GM18505 (cell line): ENCODE measurements at regions not wholly inside any gene's neighbourhood (a gene's known extent, or its start where the extent isn't known, plus 50 kb on each side); places are given as distances from the start of the nearest gene placed in this dataset.

Source experiments
- ATAC-seq: cut with Tn5 transposase; IDR thresholded peaks from one replicate; pipeline ENCODE4 v1.9.1; 2021; ENCODE audit not compliant: unreplicated experiment
- POLR2A ChIP-seq: IDR thresholded peaks from 4 replicates; pipeline ENCODE4 v1.6.1; 2011; ENCODE audit warnings: borderline replicate concordance; ENCODE audit not compliant: insufficient read depth, insufficient read length; ENCODE audit errors: extremely low read depth

GRCh38 chr3:116824208-116824607 lies 114.6 kb downstream of the TUSC7 start:
- TF ChIP-seq POLR2A = no peak
- no peak for ATAC-seq

- no peak for TF ChIP-seq POLR2A
- ATAC-seq = no peak
Observed at GRCh38 chr3:116833202-116833601, 123.6 kb downstream of the TUSC7 start.

GRCh38 chr3:116834816-116835215 lies 125.2 kb downstream of the TUSC7 start:
- no peak for TF ChIP-seq POLR2A
- ATAC-seq = no peak

GRCh38 chr3:116835658-116836057 lies 126.1 kb downstream of the TUSC7 start:
- no peak for ATAC-seq
- no peak for TF ChIP-seq POLR2A

GRCh38 chr3:116836286-116836685 lies 126.7 kb downstream of the TUSC7 start:
- TF ChIP-seq POLR2A = no peak
- ATAC-seq = no peak

GRCh38 chr3:116837483-116837882 lies 127.9 kb downstream of the TUSC7 start:
- TF ChIP-seq POLR2A = no peak
- ATAC-seq = no peak

GRCh38 chr3:116841003-116841735 lies 131.6 kb downstream of the TUSC7 start:
- ATAC-seq = no peak
- no peak for TF ChIP-seq POLR2A

- ATAC-seq = no peak
- TF ChIP-seq POLR2A = no peak
Observed at GRCh38 chr3:116842254-116842957, 132.8 kb downstream of the TUSC7 start.

- ATAC-seq = no peak
- no peak for TF ChIP-seq POLR2A
Observed at GRCh38 chr3:116848248-116848829, 138.8 kb downstream of the TUSC7 start.

- no peak for TF ChIP-seq POLR2A
- no peak for ATAC-seq
Observed at GRCh38 chr3:116849261-116849688, 139.7 kb downstream of the TUSC7 start.

- no peak for TF ChIP-seq POLR2A
- ATAC-seq = no peak
Observed at GRCh38 chr3:116852803-116853202, 143.2 kb downstream of the TUSC7 start.

GRCh38 chr3:116863270-116863770 lies 153.7 kb downstream of the TUSC7 start:
- no peak for TF ChIP-seq POLR2A

GRCh38 chr3:116863822-116864589 lies 154.4 kb downstream of the TUSC7 start:
- TF ChIP-seq POLR2A = no peak
- ATAC-seq = peak; percentile 50

More at GRCh38 chr3:116863270-116863770, 153.7 kb downstream of the TUSC7 start:
- ATAC-seq = no peak

GRCh38 chr3:116864590-116864927 lies 155.0 kb downstream of the TUSC7 start:
- TF ChIP-seq POLR2A = no peak
- ATAC-seq = no peak

GRCh38 chr3:116870379-116870778 lies 160.8 kb downstream of the TUSC7 start:
- TF ChIP-seq POLR2A = no peak
- no peak for ATAC-seq
